Mucosa of rectum (tissue), 2 donors: ENCODE measurements at regions not wholly inside any gene's neighbourhood (a gene's known extent, or its start where the extent isn't known, plus 50 kb on each side); places are given as distances from the start of the nearest gene placed in this dataset.

ENCODE experiments used
- H3K27ac ChIP-seq, 2 donors: one replicate each; pipeline ENCODE4 v1.7.0; 2013; ENCODE audit warnings: inconsistent platforms in 2 of 2, low read depth in 2 of 2, low read length in 2 of 2
- H3K27me3 ChIP-seq, 2 donors: one replicate each; pipeline ENCODE4 v1.7.0; 2013; ENCODE audit warnings: low read length in 2 of 2; ENCODE audit not compliant: control insufficient read depth in 2 of 2, insufficient read depth in 2 of 2
- H3K36me3 ChIP-seq, 2 donors: one replicate each; pipeline ENCODE4 v1.7.0; 2013; ENCODE audit warnings: low read length in 2 of 2; ENCODE audit not compliant: control insufficient read depth in 2 of 2, insufficient read depth in 2 of 2
- H3K4me1 ChIP-seq, 2 donors: one replicate each; pipeline ENCODE4 v1.7.0; 2013; ENCODE audit warnings: low read length in 2 of 2, mild to moderate bottlenecking in 1 of 2; ENCODE audit not compliant: control insufficient read depth in 2 of 2, insufficient read depth in 2 of 2
- H3K4me3 ChIP-seq, 2 donors: one replicate each; pipeline ENCODE4 v1.7.0; 2013; ENCODE audit warnings: low read length in 2 of 2
- H3K9ac ChIP-seq, 2 donors: one replicate each; pipeline ENCODE4 v1.7.0; 2013; ENCODE audit warnings: low read length in 2 of 2, low read depth in 1 of 2, mild to moderate bottlenecking in 1 of 2
- H3K9me3 ChIP-seq, 2 donors: one replicate each; pipeline ENCODE4 v1.7.0; 2013; ENCODE audit warnings: low read length in 2 of 2; ENCODE audit not compliant: control insufficient read depth in 2 of 2
- donor health status: healthy.
- donor health status: Normal muscosa, but diverticular disease.

DNA sequence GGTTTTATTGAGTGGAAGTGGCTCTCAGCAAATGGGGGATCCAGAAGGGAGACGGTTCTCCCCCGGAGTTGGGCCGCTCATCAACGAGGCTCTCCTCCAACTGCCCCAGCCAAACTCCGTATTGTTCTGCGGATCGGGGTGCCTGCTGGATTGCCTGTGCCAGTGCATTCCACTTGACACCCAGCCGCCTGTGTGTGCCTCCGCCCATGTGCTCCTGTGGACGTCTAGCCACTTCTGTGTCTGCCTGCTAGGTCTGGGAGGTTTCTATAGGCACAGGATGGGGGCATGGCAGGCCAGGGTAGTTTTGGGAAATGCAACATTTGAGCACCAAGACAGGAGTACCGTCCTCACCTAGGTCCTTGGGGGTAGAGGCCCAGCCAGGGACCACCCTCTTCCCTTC, 225.7 kb upstream of the AMIGO2 start:
- no peaks in the 10 kb centered on the region for H3K27me3 ChIP-seq
- peaks cover 3% of the 10 kb centered on the region in 2 donors for H3K4me1 ChIP-seq
- no peaks in the 10 kb centered on the region for H3K9me3 ChIP-seq
- H3K4me3 ChIP-seq, result no peak overlapping the region
- no peak overlapping the region for H3K27ac ChIP-seq
- no peaks in the 10 kb centered on the region for H3K36me3 ChIP-seq
- no peak overlapping the region for H3K9ac ChIP-seq

DNA sequence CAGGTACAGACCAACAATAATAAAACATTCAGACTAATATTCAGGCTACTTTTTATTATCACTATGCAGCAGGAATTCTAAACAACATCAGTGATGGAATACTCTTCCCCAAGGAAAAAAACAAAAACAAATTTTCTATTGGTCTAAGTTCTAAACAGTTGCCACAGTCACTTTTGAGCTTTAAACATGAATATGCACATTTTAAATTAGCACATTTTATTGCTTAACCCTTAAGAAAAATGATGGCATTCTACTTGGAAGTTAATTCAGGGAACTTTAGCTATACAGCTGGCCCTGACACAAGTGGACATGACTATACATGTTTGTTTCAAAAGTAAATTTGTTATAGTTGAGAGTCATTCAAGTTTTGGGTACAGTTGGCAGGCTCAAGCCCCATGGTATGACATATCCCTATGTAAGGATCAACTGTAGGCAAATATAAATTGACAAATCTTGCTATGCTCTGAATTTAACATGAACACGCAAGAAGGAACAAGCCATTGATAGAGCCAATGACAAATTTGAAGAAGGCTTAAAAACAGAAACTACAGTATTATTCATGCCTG, 224.3 kb upstream of the AMIGO2 start:
- no peaks in the 10 kb centered on the region for H3K36me3 ChIP-seq
- no peaks in the 10 kb centered on the region for H3K9me3 ChIP-seq
- H3K27ac ChIP-seq, result no peak overlapping the region
- H3K4me3 ChIP-seq, result no peak overlapping the region
- no peak overlapping the region for H3K9ac ChIP-seq
- no peaks in the 10 kb centered on the region for H3K27me3 ChIP-seq
- H3K4me1 ChIP-seq, result peaks cover 3% of the 10 kb centered on the region in 2 donors

DNA sequence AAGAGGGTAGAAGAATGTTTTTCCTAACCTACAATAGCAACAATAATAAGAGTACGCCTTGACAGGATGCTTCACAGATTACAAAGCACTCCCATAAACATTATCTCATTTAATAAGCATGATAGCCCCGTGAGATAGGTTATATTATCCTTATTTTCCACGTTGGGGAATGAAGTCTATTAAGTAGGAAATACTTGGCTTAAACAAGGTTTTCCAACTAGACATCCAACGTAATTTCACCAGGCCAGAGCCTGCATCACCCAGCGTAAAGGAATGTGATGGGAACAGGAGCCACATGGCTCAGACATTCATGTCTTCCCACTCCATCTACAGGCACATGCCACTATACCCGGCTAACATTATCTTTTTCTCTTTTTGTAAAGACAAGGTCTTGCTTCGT, 223.4 kb upstream of the AMIGO2 start:
- no peaks in the 10 kb centered on the region for H3K27me3 ChIP-seq
- H3K4me3 ChIP-seq, result no peak overlapping the region

DNA sequence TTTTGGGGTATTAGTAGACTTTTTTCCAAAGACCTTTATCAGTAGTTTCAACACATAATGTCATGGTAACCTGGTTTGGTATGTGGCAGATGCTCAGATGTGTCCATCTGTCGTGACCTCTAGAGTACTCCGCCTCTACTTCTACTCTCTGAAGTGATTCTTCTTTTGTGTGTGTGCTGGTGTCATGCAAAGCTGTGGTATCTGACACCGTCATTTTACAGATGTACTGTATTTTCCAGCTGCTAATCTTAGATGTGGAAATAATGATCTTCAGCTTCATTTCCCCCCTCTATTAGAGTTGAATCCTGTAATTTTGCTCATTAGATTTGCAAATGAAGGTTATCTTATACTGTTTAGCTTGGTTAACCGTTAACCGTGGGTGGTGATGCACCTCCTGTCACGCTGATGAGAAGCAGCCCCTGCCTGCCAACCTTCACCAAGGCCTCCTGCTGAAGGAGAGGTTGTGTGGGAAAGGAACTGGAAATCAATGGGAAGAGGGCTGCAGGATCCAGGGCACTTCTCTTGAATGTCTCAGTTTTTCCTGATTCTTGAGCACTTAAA, 222.4 kb upstream of the AMIGO2 start:
- Histone ChIP-seq H3K4me3 (no peak overlapping the region), H3K27ac (no peak overlapping the region), H3K4me1 (no peaks in the 10 kb centered on the region), H3K9ac (no peak overlapping the region), H3K36me3 (no peaks in the 10 kb centered on the region), H3K27me3 (no peaks in the 10 kb centered on the region), H3K9me3 (no peaks in the 10 kb centered on the region)

More for the DNA sequence above, 223.4 kb upstream of the AMIGO2 start:
- no peaks in the 10 kb centered on the region for H3K36me3 ChIP-seq
- no peak overlapping the region for H3K27ac ChIP-seq
- peaks cover 3% of the 10 kb centered on the region in 2 donors for H3K4me1 ChIP-seq
- no peaks in the 10 kb centered on the region for H3K9me3 ChIP-seq
- no peak overlapping the region for H3K9ac ChIP-seq

DNA sequence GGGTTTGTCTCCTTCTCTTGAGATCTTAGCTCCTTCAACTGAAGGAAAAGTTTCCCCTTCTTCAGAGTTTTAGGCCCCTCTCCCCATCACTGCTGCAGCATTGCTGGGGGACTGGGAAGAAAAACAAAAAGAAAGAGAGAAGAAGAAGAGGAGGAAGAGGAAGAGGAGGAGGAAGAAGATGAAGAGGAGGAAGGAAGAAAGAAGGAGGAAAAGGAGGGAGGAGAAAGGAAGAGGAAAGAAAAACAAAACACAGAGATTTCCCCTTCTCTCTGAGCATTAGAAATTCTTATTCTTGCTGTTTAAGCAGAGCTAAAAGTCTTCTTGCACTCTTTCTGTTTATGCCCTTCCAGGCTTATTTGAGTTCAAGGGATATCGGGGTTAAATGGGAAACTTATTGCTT, 219.8 kb upstream of the AMIGO2 start:
- Histone ChIP-seq H3K4me1 (no peaks in the 10 kb centered on the region), H3K27ac (no peak overlapping the region), H3K36me3 (no peaks in the 10 kb centered on the region), H3K27me3 (no peaks in the 10 kb centered on the region), H3K9me3 (no peaks in the 10 kb centered on the region), H3K4me3 (no peak overlapping the region), H3K9ac (no peak overlapping the region)

DNA sequence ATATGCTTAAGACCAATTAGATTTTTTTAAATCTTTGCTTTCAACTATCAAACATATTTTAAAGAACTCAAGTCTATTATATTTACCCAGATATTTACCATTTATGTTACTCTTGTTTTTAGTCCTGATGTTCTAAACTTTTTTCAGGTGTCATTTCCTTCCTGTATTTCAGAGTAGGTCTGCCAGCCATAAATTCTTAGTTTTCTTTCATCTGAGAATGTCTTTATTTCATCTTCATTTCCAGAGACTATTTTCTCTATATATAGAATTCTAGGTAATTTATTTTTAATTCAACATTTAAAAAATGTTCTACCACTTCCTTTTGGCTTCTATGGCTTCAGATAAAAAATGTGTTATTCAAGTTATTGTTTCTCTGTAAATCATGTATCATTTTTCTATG, 218.2 kb upstream of the AMIGO2 start:
- Histone ChIP-seq H3K4me3 (no peak overlapping the region), H3K4me1 (no peaks in the 10 kb centered on the region), H3K27me3 (no peaks in the 10 kb centered on the region), H3K9ac (no peak overlapping the region), H3K9me3 (no peaks in the 10 kb centered on the region), H3K36me3 (no peaks in the 10 kb centered on the region), H3K27ac (no peak overlapping the region)

DNA sequence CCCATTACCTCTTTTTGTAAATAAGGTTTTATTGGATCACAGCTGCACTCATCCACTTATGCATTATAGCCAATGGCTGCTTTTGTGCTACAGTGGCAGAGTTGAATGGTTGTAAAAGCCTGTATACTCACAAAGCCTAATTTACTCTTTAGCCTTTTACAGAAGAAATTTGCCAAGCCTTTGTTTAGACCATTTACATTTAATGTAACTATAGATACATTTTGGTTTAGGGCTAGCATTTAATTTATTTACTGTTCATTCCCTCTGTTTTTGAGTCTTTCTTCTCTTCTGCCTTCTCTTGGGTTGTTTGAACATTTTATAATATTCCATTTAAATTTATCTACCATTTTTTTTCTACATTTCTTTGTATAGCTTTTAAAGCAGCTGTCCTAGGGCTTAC, 217.1 kb upstream of the AMIGO2 start:
- Histone ChIP-seq H3K27me3 (no peaks in the 10 kb centered on the region), H3K9ac (no peak overlapping the region), H3K4me1 (no peaks in the 10 kb centered on the region), H3K27ac (no peak overlapping the region), H3K36me3 (no peaks in the 10 kb centered on the region), H3K9me3 (no peaks in the 10 kb centered on the region), H3K4me3 (no peak overlapping the region)

DNA sequence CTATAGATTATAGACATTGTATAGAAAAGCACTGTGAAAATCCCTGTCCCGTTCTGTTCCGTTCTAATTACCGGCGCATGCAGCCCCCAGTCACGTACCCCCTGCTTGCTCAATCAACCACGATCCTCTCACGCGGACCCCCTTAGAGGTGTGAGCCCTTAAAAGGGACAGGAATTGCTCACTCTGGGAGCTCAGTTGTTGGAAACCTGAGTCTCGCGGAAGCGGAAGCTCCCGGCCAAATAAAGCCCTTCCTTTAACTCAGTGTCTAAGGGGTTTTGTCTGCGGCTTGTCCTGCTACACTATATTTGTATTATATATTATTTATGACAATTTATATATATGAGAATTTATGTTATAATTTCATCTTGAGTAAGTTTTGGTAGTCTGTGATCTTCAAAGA, 213.6 kb upstream of the AMIGO2 start:
- no peak overlapping the region for H3K4me3 ChIP-seq

DNA sequence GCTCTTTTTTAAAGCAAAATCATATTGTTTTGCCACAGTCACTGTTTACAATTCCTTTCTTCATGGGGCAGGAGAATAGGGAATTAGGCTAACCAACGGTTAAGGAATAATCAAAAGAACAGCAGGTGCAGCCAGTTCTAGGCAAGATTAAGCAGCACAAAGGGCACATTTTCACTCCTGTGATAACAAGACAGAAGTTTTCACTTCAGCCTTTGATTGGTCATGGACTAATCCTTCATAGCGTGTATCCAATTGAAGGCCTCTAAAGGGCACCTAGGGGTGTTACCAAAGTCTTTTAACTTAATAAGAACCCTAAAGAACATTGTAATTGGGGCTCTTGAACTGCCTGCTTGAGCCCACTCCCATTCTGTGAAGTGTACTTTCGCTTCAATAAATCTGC, 206.9 kb upstream of the AMIGO2 start:
- Histone ChIP-seq H3K27me3 (no peaks in the 10 kb centered on the region), H3K27ac (no peak overlapping the region), H3K9me3 (no peaks in the 10 kb centered on the region), H3K9ac (no peak overlapping the region), H3K4me3 (no peak overlapping the region), H3K36me3 (no peaks in the 10 kb centered on the region), H3K4me1 (no peaks in the 10 kb centered on the region)

More for the DNA sequence above, 213.6 kb upstream of the AMIGO2 start:
- no peak overlapping the region for H3K27ac ChIP-seq
- H3K27me3 ChIP-seq, result no peaks in the 10 kb centered on the region
- H3K9ac ChIP-seq, result no peak overlapping the region
- H3K4me1 ChIP-seq, result no peaks in the 10 kb centered on the region
- H3K36me3 ChIP-seq, result no peaks in the 10 kb centered on the region
- H3K9me3 ChIP-seq, result no peaks in the 10 kb centered on the region
